Ishikawa (cell line): ENCODE measurements at regions not wholly inside any gene's neighbourhood (a gene's known extent, or its start where the extent isn't known, plus 50 kb on each side); places are given as distances from the start of the nearest gene placed in this dataset.

Experiments used
- RAD21 ChIP-seq: IDR thresholded peaks from 2 replicates; pipeline ENCODE4 v1.6.1; 2012; ENCODE audit warnings: low read depth
- TAF1 ChIP-seq: IDR thresholded peaks from 2 replicates; pipeline ENCODE4 v1.6.1; 2012; ENCODE audit warnings: low read depth, mild to moderate bottlenecking

DNA sequence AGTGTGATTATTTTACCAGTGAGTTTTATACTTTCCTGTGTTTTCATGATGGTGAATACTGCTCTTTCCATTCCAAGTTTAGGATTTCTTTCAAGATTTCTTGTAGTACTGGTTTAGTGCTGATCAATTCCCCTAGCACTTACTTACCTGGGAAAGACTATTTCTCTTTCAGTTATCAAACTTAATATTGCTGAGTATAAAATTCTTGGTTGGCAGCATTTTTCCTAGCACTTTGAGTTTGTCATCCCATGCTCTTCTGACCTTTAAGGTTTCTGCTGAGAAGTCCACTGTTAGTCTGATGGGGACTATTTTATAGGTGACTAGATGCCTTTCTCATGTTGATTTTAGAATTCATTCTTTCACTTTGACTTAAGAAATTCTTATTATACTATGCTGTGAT, 842.8 kb upstream of the CITED2 start:
- TF ChIP-seq RAD21 (no peak), TAF1 (no peak)
